ENCODE measurements at regions not wholly inside any gene's neighbourhood (a gene's known extent, or its start where the extent isn't known, plus 50 kb on each side); places are given as distances from the start of the nearest gene placed in this dataset.

- Histone ChIP-seq H3K4me1 (peaks cover 0 to 29% (median 0%) of the 10 kb centered on the region in 4 donors), H3K36me3 (no peaks in the 10 kb centered on the region), H3K4me3 (no peak overlapping the region), H3K27me3 (no peaks in the 10 kb centered on the region), H3K9me3 (no peaks in the 10 kb centered on the region), H3K27ac (no peak overlapping the region)
- DNase-seq: no peak
- TF ChIP-seq CTCF (IDR thresholded peaks at IDR 0.05): no peak
These were observed 164.1 kb upstream of the NTF3 start for GRCh38 chr12:5267603-5268423.

- no peak for DNase-seq
- Histone ChIP-seq H3K4me3 (no peak overlapping the region), H3K4me1 (peaks cover 0 to 28% (median 0%) of the 10 kb centered on the region in 4 donors), H3K27me3 (no peaks in the 10 kb centered on the region), H3K36me3 (no peaks in the 10 kb centered on the region), H3K27ac (peak overlapping the region in 2 of 4 donors; percentile 66 to 69), H3K9me3 (no peaks in the 10 kb centered on the region)
- no peak for TF ChIP-seq POLR2A (IDR thresholded peaks at IDR 0.05)
- TF ChIP-seq CTCF (IDR thresholded peaks at IDR 0.05): no peak
These were observed 163.3 kb upstream of the NTF3 start for GRCh38 chr12:5268424-5269210.

- Histone ChIP-seq H3K4me3 (no peak overlapping the region), H3K27me3 (no peaks in the 10 kb centered on the region), H3K27ac (peak overlapping the region in 1 of 4 donors; percentile 66), H3K4me1 (peaks cover 0 to 25% (median 0%) of the 10 kb centered on the region in 4 donors), H3K36me3 (no peaks in the 10 kb centered on the region), H3K9me3 (no peaks in the 10 kb centered on the region)
- no peak for TF ChIP-seq POLR2A (IDR thresholded peaks at IDR 0.05)
- no peak for TF ChIP-seq CTCF (IDR thresholded peaks at IDR 0.05)
- peak in 2 of 3 donors; percentile 60 to 67 for DNase-seq
These were observed 162.1 kb upstream of the NTF3 start for GRCh38 chr12:5269846-5270245.

GRCh38 chr12:5272018-5272785 is 159.7 kb upstream of the NTF3 start:
- H3K4me1 ChIP-seq: peaks cover 0 to 25% (median 0%) of the 10 kb centered on the region in 4 donors
- no peak overlapping the region for H3K4me3 ChIP-seq
- H3K9me3 ChIP-seq: no peaks in the 10 kb centered on the region
- no peaks in the 10 kb centered on the region for H3K36me3 ChIP-seq
- no peak overlapping the region for H3K27ac ChIP-seq
- no peaks in the 10 kb centered on the region for H3K27me3 ChIP-seq
- TF ChIP-seq POLR2A (IDR thresholded peaks at IDR 0.05): no peak
- no peak for TF ChIP-seq CTCF (IDR thresholded peaks at IDR 0.05)
- no peak for DNase-seq

GRCh38 chr12:5273709-5274108 is 158.2 kb upstream of the NTF3 start:
- no peaks in the 10 kb centered on the region for H3K27me3 ChIP-seq
- no peaks in the 10 kb centered on the region for H3K9me3 ChIP-seq
- no peak overlapping the region for H3K27ac ChIP-seq
- peaks cover 0 to 17% (median 0%) of the 10 kb centered on the region in 4 donors for H3K4me1 ChIP-seq
- H3K4me3 ChIP-seq: no peak overlapping the region
- TF ChIP-seq POLR2A (IDR thresholded peaks at IDR 0.05): no peak
- peak in 2 of 6 experiments; percentile 23 to 26 for TF ChIP-seq CTCF (IDR thresholded peaks at IDR 0.05)
- no peaks in the 10 kb centered on the region for H3K36me3 ChIP-seq
- DNase-seq: no peak

Measured in Peyer's patch (tissue), 4 donors.